ENCODE measurements at regions not wholly inside any gene's neighbourhood (a gene's known extent, or its start where the extent isn't known, plus 50 kb on each side); places are given as distances from the start of the nearest gene placed in this dataset.

GRCh38 chr5:61649231-61649630 lies 317.2 kb downstream of the ZSWIM6 start:
- TF ChIP-seq RAD21 (IDR thresholded peaks at IDR 0.05), result no peak
- no peak for TF ChIP-seq SP1 (IDR thresholded peaks at IDR 0.05)
- TF ChIP-seq FOXA2 (IDR thresholded peaks at IDR 0.05), result no peak
- no peak for TF ChIP-seq RXRA (IDR thresholded peaks at IDR 0.05)
- no peak for TF ChIP-seq HNF4A (conservative IDR thresholded peaks at IDR 0.05)
- TF ChIP-seq JUND (IDR thresholded peaks at IDR 0.05), result no peak
- no peak for TF ChIP-seq FOXA1 (IDR thresholded peaks at IDR 0.05)
- no peak for TF ChIP-seq CTCF (IDR thresholded peaks at IDR 0.05; ENCODE audit: low read depth, low read length, missing input control)
- TF ChIP-seq NR2F2 (IDR thresholded peaks at IDR 0.05), result no peak
- TF ChIP-seq REST (IDR thresholded peaks at IDR 0.05), result no peak
- TF ChIP-seq YY1 (IDR thresholded peaks at IDR 0.05), result no peak
- TF ChIP-seq GABPA (IDR thresholded peaks at IDR 0.05 in 1 of 2, conservative IDR thresholded peaks at IDR 0.05 in 1 of 2), result no peak
- no peak for TF ChIP-seq ZBTB33 (IDR thresholded peaks at IDR 0.05)
- TF ChIP-seq TAF1 (conservative IDR thresholded peaks at IDR 0.05), result no peak
- TF ChIP-seq ATF3 (IDR thresholded peaks at IDR 0.05), result no peak
- no peak for TF ChIP-seq EGR1 (IDR thresholded peaks at IDR 0.05; ENCODE audit: low read depth in 2 of 2)
- TF ChIP-seq HNF4G (IDR thresholded peaks at IDR 0.05), result no peak
- TF ChIP-seq MAX (IDR thresholded peaks at IDR 0.05), result no peak
- H3K27me3 ChIP-seq (ENCODE audit: control insufficient read depth in 4 of 4, insufficient read depth in 4 of 4, low read length in 3 of 4), result no peaks in the 10 kb centered on the region
- no peaks in the 10 kb centered on the region for H3K9me3 ChIP-seq (ENCODE audit: control insufficient read depth in 4 of 4, low read length in 3 of 4)
- no peak overlapping the region for H3K4me3 ChIP-seq (ENCODE audit: low read depth in 1 of 3, low read length in 3 of 3)
- H3K4me1 ChIP-seq (ENCODE audit: control insufficient read depth in 4 of 4, insufficient read depth in 4 of 4, low read length in 3 of 4), result no peaks in the 10 kb centered on the region
- DNase-seq (ENCODE audit: low spot score), result no peak
- 92% methylated on average over 4 of the region's 4 CpGs for WGBS
- H3K9ac ChIP-seq (ENCODE audit: low read depth in 1 of 2, low read length in 2 of 2), result no peak overlapping the region
- H3K27ac ChIP-seq (ENCODE audit: low read depth in 1 of 2, low read length in 2 of 2), result no peak overlapping the region
- H3K36me3 ChIP-seq (ENCODE audit: control insufficient read depth in 4 of 4, insufficient read depth in 3 of 4, low read depth in 1 of 4, low read length in 3 of 4), result no peaks in the 10 kb centered on the region
